ENCODE measurements at regions not wholly inside any gene's neighbourhood (a gene's known extent, or its start where the extent isn't known, plus 50 kb on each side); places are given as distances from the start of the nearest gene placed in this dataset.

GRCh38 chr2:235115521-235115920 lies 163.7 kb downstream of the SH3BP4 start:
- intact Hi-C loops (cut with micrococcal nuclease), result loop anchor here (5.0 kb wide), 2 partner anchors 828 to 1668 kb away; no protein-coding TSS in a partner anchor
- TF ChIP-seq FOS (IDR thresholded peaks at IDR 0.05; ENCODE audit: borderline replicate concordance, insufficient read depth, low read length), result no peak
- no peak for TF ChIP-seq MAX (IDR thresholded peaks at IDR 0.05; ENCODE audit: insufficient read depth, insufficient read length)
- TF ChIP-seq EZH2 (IDR thresholded peaks at IDR 0.05; ENCODE audit: borderline replicate concordance, low read depth, low read length, severe bottlenecking), result no peak
- no peak for TF ChIP-seq MYC (IDR thresholded peaks at IDR 0.05; ENCODE audit: low read depth, low read length)
- no peak for TF ChIP-seq CTCF (IDR thresholded peaks at IDR 0.05; ENCODE audit: extremely low read depth in 1 of 2, insufficient read depth in 1 of 2, low read depth in 1 of 2, low read length in 2 of 2)
- TF ChIP-seq GATA2 (IDR thresholded peaks at IDR 0.05; ENCODE audit: insufficient read depth, insufficient read length, low read depth, low read length), result no peak
- TF ChIP-seq JUN (IDR thresholded peaks at IDR 0.05; ENCODE audit: borderline replicate concordance, insufficient read depth, insufficient read length, low read depth), result no peak
- TF ChIP-seq POLR2AphosphoS5 (IDR thresholded peaks at IDR 0.05; ENCODE audit: insufficient read depth, low read depth, low read length), result no peak
- no peak for TF ChIP-seq POLR2A (IDR thresholded peaks at IDR 0.05; ENCODE audit: low read depth, low read length)
- H3K4me2 ChIP-seq (ENCODE audit: insufficient read depth, low read length), result no peak overlapping the region
- DNase-seq (ENCODE audit: low read depth, low spot score), result no peak
- dilution Hi-C loops (cut with MboI; ENCODE audit: extremely low pct_ligation_motif_present, low sequenced_read_pairs), result loop anchor here (25.0 kb wide), 1 partner anchor 553 kb away; no protein-coding TSS in a partner anchor
- H4K20me1 ChIP-seq (replicated peaks; ENCODE audit: control insufficient read depth, extremely low read depth, insufficient read depth, low read length), result no peaks in the 10 kb centered on the region
- H3K4me3 ChIP-seq (replicated peaks in 1 of 3; ENCODE audit: insufficient read depth in 1 of 3, low read depth in 1 of 3, low read length in 3 of 3), result no peak overlapping the region
- H3K9me3 ChIP-seq (replicated peaks; ENCODE audit: control insufficient read depth, insufficient read depth, low read length), result no peaks in the 10 kb centered on the region
- H3K4me1 ChIP-seq (ENCODE audit: control insufficient read depth, extremely low read depth, insufficient read depth, low read length), result no peaks in the 10 kb centered on the region
- no TSS peak for BruUV-seq (replicated peaks)
- ChIA-PET POLR2A (no interaction called here), CTCF (interaction anchor here (1.0 to 4.8 kb wide), 6 partner anchors 8 to 980 kb away, joined by 3 to 216 read pairs (median 24); no protein-coding TSS in a partner anchor)
- no peaks in the 10 kb centered on the region for H3K9me1 ChIP-seq (replicated peaks; ENCODE audit: control insufficient read depth, extremely low read depth, insufficient read depth, low read length)
- peaks cover 2 to 5% of the 10 kb centered on the region in 2 experiments for H3K27me3 ChIP-seq (ENCODE audit: control insufficient read depth in 2 of 2, insufficient read depth in 2 of 2, low read length in 2 of 2)
- no peak for FAIRE-seq
- no peak overlapping the region for H2AFZ ChIP-seq (ENCODE audit: low read depth, low read length)
- H3K79me2 ChIP-seq (ENCODE audit: control insufficient read depth, insufficient read depth, low read length), result no peaks in the 10 kb centered on the region
- H3K9ac ChIP-seq (replicated peaks; ENCODE audit: extremely low read depth, insufficient read depth, low read length), result no peak overlapping the region
- H3K27ac ChIP-seq (ENCODE audit: insufficient read depth, low read depth, low read length), result no peak overlapping the region
- no peaks in the 10 kb centered on the region for H3K36me3 ChIP-seq (ENCODE audit: control insufficient read depth in 2 of 2, extremely low read depth in 1 of 2, insufficient read depth in 2 of 2, low read length in 2 of 2)
